Medulla oblongata (tissue), 1 donor: ENCODE measurements at regions not wholly inside any gene's neighbourhood (a gene's known extent, or its start where the extent isn't known, plus 50 kb on each side); places are given as distances from the start of the nearest gene placed in this dataset.
"Not testable (repeated sequence)": the region's sequence is repeated elsewhere in the genome, so short reads cannot be mapped to it uniquely, and the experiment has no call there.

Experiments used
- DNase-seq: peaks from one replicate; pipeline ENCODE4 v3.0.0-alpha.2; 2015; ENCODE audit errors: extremely low spot score

- DNase-seq = no peak
Measured at GRCh38 chr1:227508431-227508830, 54.9 kb upstream of the ZNF678 start.

- not testable (repeated sequence) for DNase-seq
Measured at GRCh38 chr1:227506490-227507393, 56.6 kb upstream of the ZNF678 start.

GRCh38 chr1:227496045-227496444, 67.3 kb upstream of the ZNF678 start:
- not testable (repeated sequence) for DNase-seq

GRCh38 chr1:227493863-227494551, 69.3 kb upstream of the ZNF678 start:
- DNase-seq = not testable (repeated sequence)

GRCh38 chr1:227490478-227490877, 72.9 kb upstream of the ZNF678 start:
- no peak for DNase-seq

- no peak for DNase-seq
Measured at GRCh38 chr1:227490001-227490400, 73.4 kb upstream of the ZNF678 start.

- DNase-seq = no peak
Measured at GRCh38 chr1:227489572-227489971, 73.8 kb upstream of the ZNF678 start.

- no peak for DNase-seq
Measured at GRCh38 chr1:227487606-227488005, 75.8 kb upstream of the ZNF678 start.

- no peak for DNase-seq
Measured at GRCh38 chr1:227486559-227486958, 76.8 kb upstream of the ZNF678 start.

GRCh38 chr1:227482023-227482299, 81.4 kb upstream of the ZNF678 start:
- DNase-seq = no peak

- not testable (repeated sequence) for DNase-seq
Measured at GRCh38 chr1:227474072-227474471, 89.3 kb upstream of the ZNF678 start.

- no peak for DNase-seq
Measured at GRCh38 chr1:227472772-227473171, 90.6 kb upstream of the ZNF678 start.

GRCh38 chr1:227470688-227471087, 92.7 kb upstream of the ZNF678 start:
- no peak for DNase-seq

- no peak for DNase-seq
Measured at GRCh38 chr1:227469708-227470107, 93.6 kb upstream of the ZNF678 start.

- DNase-seq = no peak
Measured at GRCh38 chr1:227466039-227466645, 97.2 kb upstream of the ZNF678 start.

- no peak for DNase-seq
Measured at GRCh38 chr1:227465256-227465655, 98.1 kb upstream of the ZNF678 start.

- no peak for DNase-seq
Measured at GRCh38 chr1:227459977-227460376, 103.4 kb upstream of the ZNF678 start.

- DNase-seq = no peak
Measured at GRCh38 chr1:227459326-227459841, 104.0 kb upstream of the ZNF678 start.

GRCh38 chr1:227454686-227455085, 108.7 kb upstream of the ZNF678 start:
- DNase-seq = no peak

GRCh38 chr1:227453631-227454355, 109.6 kb upstream of the ZNF678 start:
- no peak for DNase-seq

- no peak for DNase-seq
Measured at GRCh38 chr1:227451954-227452353, 111.4 kb upstream of the ZNF678 start.

- DNase-seq = no peak
Measured at GRCh38 chr1:227451057-227451456, 112.3 kb upstream of the ZNF678 start.
